PC-9 (cell line): ENCODE measurements at regions not wholly inside any gene's neighbourhood (a gene's known extent, or its start where the extent isn't known, plus 50 kb on each side); places are given as distances from the start of the nearest gene placed in this dataset.

Experiments used
- EZH2 ChIP-seq: fragments of 200-600 bp; sonication (generic); IDR thresholded peaks from 2 replicates; pipeline ENCODE4 v1.8.0; 2017; ENCODE audit warnings: antibody characterized with exemption, low read depth
- TF ChIP-seq, protein P1 (sequence below): fragments of 200-600 bp; sonication (generic); conservative IDR thresholded peaks from 2 replicates; pipeline ENCODE4 v1.6.1; 2017; ENCODE audit warnings: mixed run types, antibody characterized with exemption, mild to moderate bottlenecking, moderate library complexity

DNA sequence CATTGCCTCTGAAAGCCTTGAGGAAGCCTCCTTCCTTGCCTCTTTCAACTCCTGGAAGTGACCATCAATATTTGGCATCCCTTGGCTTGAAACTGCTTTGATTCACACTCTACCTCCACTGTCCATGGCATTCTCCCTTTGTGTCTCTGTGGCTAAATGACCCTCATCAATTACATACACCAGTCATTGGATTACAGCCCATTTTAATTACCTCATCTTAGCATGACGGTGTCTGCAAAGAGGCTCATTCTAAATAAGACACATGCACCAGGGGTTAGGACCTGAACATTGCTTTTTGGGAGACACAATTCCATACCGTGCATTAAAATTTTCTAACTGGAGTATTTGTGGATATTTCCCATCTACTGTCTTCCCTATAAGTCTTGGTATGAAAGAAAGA is 60.7 kb upstream of the FAM9A start:
- TF ChIP-seq, protein P1, sequence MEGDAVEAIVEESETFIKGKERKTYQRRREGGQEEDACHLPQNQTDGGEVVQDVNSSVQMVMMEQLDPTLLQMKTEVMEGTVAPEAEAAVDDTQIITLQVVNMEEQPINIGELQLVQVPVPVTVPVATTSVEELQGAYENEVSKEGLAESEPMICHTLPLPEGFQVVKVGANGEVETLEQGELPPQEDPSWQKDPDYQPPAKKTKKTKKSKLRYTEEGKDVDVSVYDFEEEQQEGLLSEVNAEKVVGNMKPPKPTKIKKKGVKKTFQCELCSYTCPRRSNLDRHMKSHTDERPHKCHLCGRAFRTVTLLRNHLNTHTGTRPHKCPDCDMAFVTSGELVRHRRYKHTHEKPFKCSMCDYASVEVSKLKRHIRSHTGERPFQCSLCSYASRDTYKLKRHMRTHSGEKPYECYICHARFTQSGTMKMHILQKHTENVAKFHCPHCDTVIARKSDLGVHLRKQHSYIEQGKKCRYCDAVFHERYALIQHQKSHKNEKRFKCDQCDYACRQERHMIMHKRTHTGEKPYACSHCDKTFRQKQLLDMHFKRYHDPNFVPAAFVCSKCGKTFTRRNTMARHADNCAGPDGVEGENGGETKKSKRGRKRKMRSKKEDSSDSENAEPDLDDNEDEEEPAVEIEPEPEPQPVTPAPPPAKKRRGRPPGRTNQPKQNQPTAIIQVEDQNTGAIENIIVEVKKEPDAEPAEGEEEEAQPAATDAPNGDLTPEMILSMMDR = no peak
- TF ChIP-seq EZH2 = no peak
